Calu3 (cell line): ENCODE measurements at regions not wholly inside any gene's neighbourhood (a gene's known extent, or its start where the extent isn't known, plus 50 kb on each side); places are given as distances from the start of the nearest gene placed in this dataset.

Experiments
- BruUV-seq: library from RNA; stranded (reverse); fragments of 400-500 nt; replicated peaks from 2 replicates; lab custom pipeline; 2021; lab: Mats Ljungman, UMichigan
- CTCF ChIA-PET: fragments of 300-600 bp; sonication (Branson Sonifier 250); formaldehyde crosslinking; loops from one replicate; lab custom pipeline; 2022; ENCODE audit warnings: antibody characterized with exemption; lab: Charles Lee
- DNase-seq: peaks from one replicate; pipeline ENCODE4 v3.0.0; 2022
- H3K27ac Mint-ChIP-seq: one replicate; pipeline ENCODE4 v1.8.0; 2022; ENCODE audit warnings: mixed read lengths; ENCODE audit not compliant: unreplicated experiment
- H3K27me3 Mint-ChIP-seq: one replicate; pipeline ENCODE4 v1.8.0; 2022; ENCODE audit warnings: mixed read lengths; ENCODE audit not compliant: unreplicated experiment
- H3K36me3 Mint-ChIP-seq: one replicate; pipeline ENCODE4 v1.8.0; 2022; ENCODE audit warnings: mild to moderate bottlenecking, moderate library complexity, mixed read lengths; ENCODE audit not compliant: insufficient read depth, unreplicated experiment
- H3K4me1 Mint-ChIP-seq: one replicate; pipeline ENCODE4 v1.8.0; 2022; ENCODE audit warnings: mild to moderate bottlenecking, low read depth, mixed read lengths; ENCODE audit not compliant: unreplicated experiment
- H3K4me3 Mint-ChIP-seq: one replicate; pipeline ENCODE4 v1.8.0; 2022; ENCODE audit warnings: mild to moderate bottlenecking, low read depth, moderate library complexity, mixed read lengths; ENCODE audit not compliant: unreplicated experiment
- H3K9me3 Mint-ChIP-seq: one replicate; pipeline ENCODE4 v1.8.0; 2022; ENCODE audit warnings: low read depth, mixed read lengths; ENCODE audit not compliant: unreplicated experiment
- CTCF ChIP-seq: fragments of 200-600 bp; IDR thresholded peaks from one replicate; pipeline ENCODE4 v1.8.0; 2022; ENCODE audit warnings: antibody characterized with exemption; ENCODE audit not compliant: unreplicated experiment
- intact Hi-C: fragments of 100-400 bp; cut with micrococcal nuclease; formaldehyde crosslinking; loops from one replicate; pipeline ENCODE4 v1.10.0; 2022; ENCODE audit not compliant: unreplicated experiment

GRCh38 chr2:146624430-146625160, 1220.2 kb upstream of the ACVR2A start:
- no peak for TF ChIP-seq CTCF
- Mint-ChIP-seq H3K9me3 (no peaks in the 10 kb centered on the region), H3K4me3 (no peak overlapping the region), H3K27me3 (no peaks in the 10 kb centered on the region), H3K4me1 (peaks cover 34% of the 10 kb centered on the region), H3K36me3 (no peaks in the 10 kb centered on the region), H3K27ac (no peak overlapping the region)
- peak; percentile 10 for DNase-seq
- intact Hi-C loops: no loop called here
- no TSS peak for BruUV-seq
- CTCF ChIA-PET: interaction anchor here (0.6 kb wide), 2 partner anchors 1070 to 1830 kb away, joined by 3 read pairs; no protein-coding TSS in a partner anchor

- no peak for TF ChIP-seq CTCF
- Mint-ChIP-seq H3K27me3 (no peaks in the 10 kb centered on the region), H3K4me3 (no peak overlapping the region), H3K36me3 (no peaks in the 10 kb centered on the region), H3K4me1 (peaks cover 34% of the 10 kb centered on the region), H3K27ac (no peak overlapping the region), H3K9me3 (no peaks in the 10 kb centered on the region)
- CTCF ChIA-PET: no interaction called here
- no TSS peak for BruUV-seq
- no peak for DNase-seq
- intact Hi-C loops: no loop called here
These were observed 1221.1 kb upstream of the ACVR2A start for GRCh38 chr2:146623771-146624170.

GRCh38 chr2:146621656-146622055, 1223.2 kb upstream of the ACVR2A start:
- H3K27ac Mint-ChIP-seq: no peak overlapping the region
- peaks cover 34% of the 10 kb centered on the region for H3K4me1 Mint-ChIP-seq
- CTCF ChIA-PET: no interaction called here
- no peaks in the 10 kb centered on the region for H3K27me3 Mint-ChIP-seq
- BruUV-seq: no TSS peak
- TF ChIP-seq CTCF: no peak
- intact Hi-C loops: no loop called here
- H3K9me3 Mint-ChIP-seq: no peaks in the 10 kb centered on the region
- no peak overlapping the region for H3K4me3 Mint-ChIP-seq
- no peaks in the 10 kb centered on the region for H3K36me3 Mint-ChIP-seq
- no peak for DNase-seq

GRCh38 chr2:146615778-146616177, 1229.1 kb upstream of the ACVR2A start:
- H3K9me3 Mint-ChIP-seq: peaks cover 13% of the 10 kb centered on the region
- no peaks in the 10 kb centered on the region for H3K36me3 Mint-ChIP-seq
- intact Hi-C loops: no loop called here
- no peaks in the 10 kb centered on the region for H3K4me1 Mint-ChIP-seq
- no TSS peak for BruUV-seq
- no peak for TF ChIP-seq CTCF
- H3K27ac Mint-ChIP-seq: no peak overlapping the region
- H3K4me3 Mint-ChIP-seq: no peak overlapping the region
- no peaks in the 10 kb centered on the region for H3K27me3 Mint-ChIP-seq
- CTCF ChIA-PET: no interaction called here
- no peak for DNase-seq
